Colonic mucosa (tissue), 4 donors: ENCODE measurements at regions not wholly inside any gene's neighbourhood (a gene's known extent, or its start where the extent isn't known, plus 50 kb on each side); places are given as distances from the start of the nearest gene placed in this dataset.
A peak's percentile ranks its signal among the peaks of the same experiment; 100 is the strongest.

Experiments
- DNase-seq: peaks from one replicate; pipeline ENCODE4 v3.0.0-alpha.2; 2020
- H3K27ac ChIP-seq: fragments of 200-600 bp; one replicate; pipeline ENCODE4 v1.8.0; 2021
- H3K27me3 ChIP-seq: fragments of 200-600 bp; one replicate; pipeline ENCODE4 v1.8.0; 2021
- H3K36me3 ChIP-seq: fragments of 200-600 bp; one replicate; pipeline ENCODE4 v1.8.0; 2021
- H3K4me1 ChIP-seq: fragments of 200-600 bp; one replicate; pipeline ENCODE4 v1.8.0; 2021; ENCODE audit warnings: mild to moderate bottlenecking
- H3K4me3 ChIP-seq: fragments of 200-600 bp; one replicate; pipeline ENCODE4 v1.8.0; 2021
- H3K9ac ChIP-seq, 2 donors: one replicate each; pipeline ENCODE4 v1.7.0; 2013; ENCODE audit warnings: control low read depth in 2 of 2, low read depth in 2 of 2, low read length in 2 of 2
- H3K9me3 ChIP-seq: fragments of 200-600 bp; one replicate; pipeline ENCODE4 v1.8.0; 2021
- intact Hi-C: fragments of 100-400 bp; cut with DNase I; formaldehyde crosslinking; loops from one replicate; pipeline ENCODE4 v1.14.1; 2022
- TF ChIP-seq, protein P1 (sequence below): fragments of 200-600 bp; IDR thresholded peaks from one replicate; pipeline ENCODE4 v1.8.0; 2022; ENCODE audit warnings: antibody characterized with exemption, mild to moderate bottlenecking
- donor health status: healthy.
- donor health status: DM: no; HTN: no; CAD: no.
- donor health status: DM: no; HTN: no; CAD: no.

DNA sequence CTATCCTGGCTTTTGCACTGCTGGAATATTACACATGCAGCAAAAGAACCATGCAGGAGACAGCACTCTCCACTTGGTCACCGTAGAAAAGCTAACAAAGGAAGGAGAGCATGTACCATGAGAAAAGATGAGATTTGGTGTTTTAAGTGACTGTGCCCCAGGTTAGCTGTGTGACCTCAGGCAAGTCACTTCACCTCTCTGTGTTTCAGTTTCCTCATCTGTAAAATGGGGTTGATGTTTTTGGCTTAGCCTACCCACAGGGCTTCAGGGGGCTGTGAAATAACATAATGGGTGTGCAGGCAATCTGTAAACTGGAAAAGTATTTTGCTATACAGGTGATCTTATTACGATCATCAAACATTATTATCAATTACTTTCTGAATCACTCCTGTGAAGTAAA is 69.3 kb upstream of the SLC6A11 start:
- intact Hi-C loops, result no loop called here
- no peaks in the 10 kb centered on the region for H3K27me3 ChIP-seq
- DNase-seq, result no peak

GRCh38 chr3:10747341-10747740 is 68.7 kb upstream of the SLC6A11 start:
- Histone ChIP-seq H3K36me3 (no peaks in the 10 kb centered on the region), H3K9me3 (no peaks in the 10 kb centered on the region), H3K4me1 (no peaks in the 10 kb centered on the region), H3K9ac (no peak overlapping the region), H3K27ac (no peak overlapping the region), H3K4me3 (no peak overlapping the region), H3K27me3 (no peaks in the 10 kb centered on the region)
- intact Hi-C loops, result no loop called here
- TF ChIP-seq, protein P1, sequence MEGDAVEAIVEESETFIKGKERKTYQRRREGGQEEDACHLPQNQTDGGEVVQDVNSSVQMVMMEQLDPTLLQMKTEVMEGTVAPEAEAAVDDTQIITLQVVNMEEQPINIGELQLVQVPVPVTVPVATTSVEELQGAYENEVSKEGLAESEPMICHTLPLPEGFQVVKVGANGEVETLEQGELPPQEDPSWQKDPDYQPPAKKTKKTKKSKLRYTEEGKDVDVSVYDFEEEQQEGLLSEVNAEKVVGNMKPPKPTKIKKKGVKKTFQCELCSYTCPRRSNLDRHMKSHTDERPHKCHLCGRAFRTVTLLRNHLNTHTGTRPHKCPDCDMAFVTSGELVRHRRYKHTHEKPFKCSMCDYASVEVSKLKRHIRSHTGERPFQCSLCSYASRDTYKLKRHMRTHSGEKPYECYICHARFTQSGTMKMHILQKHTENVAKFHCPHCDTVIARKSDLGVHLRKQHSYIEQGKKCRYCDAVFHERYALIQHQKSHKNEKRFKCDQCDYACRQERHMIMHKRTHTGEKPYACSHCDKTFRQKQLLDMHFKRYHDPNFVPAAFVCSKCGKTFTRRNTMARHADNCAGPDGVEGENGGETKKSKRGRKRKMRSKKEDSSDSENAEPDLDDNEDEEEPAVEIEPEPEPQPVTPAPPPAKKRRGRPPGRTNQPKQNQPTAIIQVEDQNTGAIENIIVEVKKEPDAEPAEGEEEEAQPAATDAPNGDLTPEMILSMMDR, result no peak
- no peak for DNase-seq

More for the DNA sequence above, 69.3 kb upstream of the SLC6A11 start:
- Histone ChIP-seq H3K27ac (no peak overlapping the region), H3K9ac (no peak overlapping the region), H3K36me3 (no peaks in the 10 kb centered on the region), H3K4me3 (no peak overlapping the region), H3K9me3 (no peaks in the 10 kb centered on the region), H3K4me1 (no peaks in the 10 kb centered on the region)
- TF ChIP-seq, protein P1, result no peak

GRCh38 chr3:10748040-10748439 is 68.0 kb upstream of the SLC6A11 start:
- no peaks in the 10 kb centered on the region for H3K27me3 ChIP-seq
- TF ChIP-seq, protein P1, result no peak

DNA sequence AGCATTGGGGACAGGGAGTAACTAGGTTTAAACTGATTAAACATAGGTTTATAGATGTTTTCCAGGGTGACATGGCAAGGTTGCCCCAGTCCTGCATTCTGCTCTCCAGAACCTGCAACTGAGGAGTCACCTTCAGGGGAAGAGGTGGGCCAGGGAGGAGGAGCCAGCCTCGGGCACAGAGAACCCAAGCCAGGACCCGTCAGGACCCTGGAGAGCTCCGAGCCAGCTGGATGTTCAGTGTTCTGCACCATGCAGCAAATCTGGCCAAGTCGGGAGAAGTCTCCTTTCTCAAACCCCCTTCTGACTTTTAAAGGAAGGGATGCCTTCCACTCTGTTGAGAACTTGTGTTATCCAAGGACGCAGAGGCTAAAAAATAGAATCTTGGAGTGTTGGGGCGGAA is 62.1 kb upstream of the SLC6A11 start:
- Histone ChIP-seq H3K27ac (no peak overlapping the region), H3K27me3 (no peaks in the 10 kb centered on the region), H3K4me1 (no peaks in the 10 kb centered on the region), H3K9me3 (no peaks in the 10 kb centered on the region), H3K36me3 (no peaks in the 10 kb centered on the region), H3K4me3 (no peak overlapping the region), H3K9ac (no peak overlapping the region)
- intact Hi-C loops, result no loop called here
- TF ChIP-seq, protein P1, result no peak
- peak; percentile 23 for DNase-seq

More at GRCh38 chr3:10748040-10748439, 68.0 kb upstream of the SLC6A11 start:
- H3K4me3 ChIP-seq, result no peak overlapping the region
- intact Hi-C loops, result no loop called here
- H3K27ac ChIP-seq, result no peak overlapping the region
- H3K36me3 ChIP-seq, result no peaks in the 10 kb centered on the region
- DNase-seq, result no peak
- no peaks in the 10 kb centered on the region for H3K4me1 ChIP-seq
- no peak overlapping the region for H3K9ac ChIP-seq
- no peaks in the 10 kb centered on the region for H3K9me3 ChIP-seq

DNA sequence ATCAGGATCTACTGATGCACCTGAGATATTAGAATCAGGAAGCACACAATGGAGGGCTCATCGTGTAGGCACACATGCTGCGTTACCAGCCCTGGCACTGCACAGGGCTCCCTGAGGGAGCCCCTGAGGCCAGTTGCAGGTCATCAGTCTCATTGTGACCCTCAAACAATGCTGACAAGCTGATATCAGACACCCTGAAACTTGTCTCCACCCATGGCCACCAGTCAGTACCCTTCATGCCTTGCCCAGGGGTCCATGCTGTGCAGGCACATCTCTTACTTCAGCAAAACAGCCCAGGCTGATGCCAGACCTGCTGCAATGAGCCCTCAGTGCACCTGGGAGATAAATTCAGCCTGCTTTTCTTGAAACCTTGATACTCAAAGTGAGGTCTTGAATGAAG is 59.5 kb upstream of the SLC6A11 start:
- Histone ChIP-seq H3K36me3 (no peaks in the 10 kb centered on the region), H3K27ac (no peak overlapping the region), H3K9ac (no peak overlapping the region), H3K4me3 (no peak overlapping the region), H3K9me3 (no peaks in the 10 kb centered on the region), H3K27me3 (no peaks in the 10 kb centered on the region), H3K4me1 (no peaks in the 10 kb centered on the region)
- DNase-seq, result no peak
- TF ChIP-seq, protein P1, result no peak
- intact Hi-C loops, result loop anchor here (5.0 kb wide), 1 partner anchor 126 kb away; no protein-coding TSS in a partner anchor
